ENCODE measurements at regions not wholly inside any gene's neighbourhood (a gene's known extent, or its start where the extent isn't known, plus 50 kb on each side); places are given as distances from the start of the nearest gene placed in this dataset.

GRCh38 chr11:107218123-107219013 is 200.1 kb upstream of the GUCY1A2 start (continued):
- no peak for TF ChIP-seq E2F1 (CRISPR knock-in tag; IDR thresholded peaks at IDR 0.05)

GRCh38 chr11:107217444-107217843 is 199.2 kb upstream of the GUCY1A2 start:
- no peaks in the 10 kb centered on the region for H3K27me3 Mint-ChIP-seq (ENCODE audit: low read depth)
- no peaks in the 10 kb centered on the region for H3K36me3 Mint-ChIP-seq
- ATAC-seq (no peak), DNase-seq (ENCODE audit: low spot score) (no peak)
- no peak overlapping the region for H3K4me3 Mint-ChIP-seq
- peaks cover 2% of the 10 kb centered on the region for H3K4me1 Mint-ChIP-seq
- TF ChIP-seq SOX15 (CRISPR knock-in tag; IDR thresholded peaks at IDR 0.05) (no peak), ZNF232 (CRISPR knock-in tag; IDR thresholded peaks at IDR 0.05) (no peak), IRF1 (CRISPR knock-in tag; IDR thresholded peaks at IDR 0.05) (no peak), GABPB1 (CRISPR knock-in tag; IDR thresholded peaks at IDR 0.05) (no peak), SP1 (CRISPR knock-in tag; conservative IDR thresholded peaks at IDR 0.05) (no peak), ZNF425 (CRISPR knock-in tag; conservative IDR thresholded peaks at IDR 0.05) (no peak), GTF2I (CRISPR knock-in tag; conservative IDR thresholded peaks at IDR 0.05) (no peak), MXD4 (CRISPR knock-in tag; IDR thresholded peaks at IDR 0.05; ENCODE audit: borderline replicate concordance) (no peak), ARID4B (CRISPR knock-in tag; IDR thresholded peaks at IDR 0.05; ENCODE audit: borderline replicate concordance) (no peak)
- no peak overlapping the region for H3K27ac Mint-ChIP-seq
- no peaks in the 10 kb centered on the region for H3K9me3 Mint-ChIP-seq
- ChIA-PET POLR2A (no interaction called here), CTCF (no interaction called here)

- ATAC-seq (no peak), DNase-seq (ENCODE audit: low spot score) (no peak)
- no peak overlapping the region for H3K4me3 Mint-ChIP-seq
- POLR2A ChIA-PET, result no interaction called here
- no peaks in the 10 kb centered on the region for H3K9me3 Mint-ChIP-seq
- H3K27ac Mint-ChIP-seq, result no peak overlapping the region
- no peaks in the 10 kb centered on the region for H3K27me3 Mint-ChIP-seq (ENCODE audit: low read depth)
- peaks cover 2% of the 10 kb centered on the region for H3K4me1 Mint-ChIP-seq
- TF ChIP-seq CBFB (CRISPR knock-in tag; IDR thresholded peaks at IDR 0.05; ENCODE audit: low read depth) (no peak), JAZF1 (CRISPR knock-in tag; IDR thresholded peaks at IDR 0.05) (no peak), ZNF423 (CRISPR knock-in tag; IDR thresholded peaks at IDR 0.05) (no peak), ZNF121 (CRISPR knock-in tag; IDR thresholded peaks at IDR 0.05) (no peak), NR3C1 (CRISPR knock-in tag; conservative IDR thresholded peaks at IDR 0.05; ENCODE audit: low read depth) (no peak), PRDM15 (CRISPR knock-in tag; IDR thresholded peaks at IDR 0.05) (no peak), GRHL2 (CRISPR knock-in tag; IDR thresholded peaks at IDR 0.05; ENCODE audit: insufficient replicate concordance, severe bottlenecking) (no peak), CREM (CRISPR knock-in tag; IDR thresholded peaks at IDR 0.05) (no peak), TEAD4 (CRISPR knock-in tag; IDR thresholded peaks at IDR 0.05) (no peak), ZNF396 (CRISPR knock-in tag; IDR thresholded peaks at IDR 0.05; ENCODE audit: borderline replicate concordance) (no peak)
- H3K36me3 Mint-ChIP-seq, result no peaks in the 10 kb centered on the region
- CTCF ChIA-PET, result no interaction called here
These were observed 196.7 kb upstream of the GUCY1A2 start for GRCh38 chr11:107215010-107215409.

Data from WTC11 (cell line).